Upper lobe of right lung (tissue), 1 donor: ENCODE measurements at regions not wholly inside any gene's neighbourhood (a gene's known extent, or its start where the extent isn't known, plus 50 kb on each side); places are given as distances from the start of the nearest gene placed in this dataset.
A peak's percentile ranks its signal among the peaks of the same experiment; 100 is the strongest.

ENCODE experiments used
- ATAC-seq: fragments of 200-7000 bp; cut with Tn5 transposase; one replicate; pipeline ENCODE4 v1.9.1; 2020; ENCODE audit warnings: mild to moderate bottlenecking, moderate library complexity
- DNase-seq: peaks from one replicate; pipeline ENCODE4 v3.0.0-alpha.2; 2020
- H3K27ac ChIP-seq: fragments of 200-600 bp; one replicate; pipeline ENCODE4 v1.8.0; 2022
- H3K27me3 ChIP-seq: fragments of 200-600 bp; one replicate; pipeline ENCODE4 v1.8.0; 2022; ENCODE audit warnings: mild to moderate bottlenecking
- H3K36me3 ChIP-seq: fragments of 200-600 bp; one replicate; pipeline ENCODE4 v1.8.0; 2022
- H3K4me1 ChIP-seq: fragments of 200-600 bp; one replicate; pipeline ENCODE4 v1.8.0; 2022
- H3K4me3 ChIP-seq: fragments of 200-600 bp; one replicate; pipeline ENCODE4 v1.8.0; 2022; ENCODE audit warnings: mild to moderate bottlenecking
- H3K9me3 ChIP-seq: fragments of 200-600 bp; one replicate; pipeline ENCODE4 v1.8.0; 2022
- CTCF ChIP-seq: fragments of 200-600 bp; IDR thresholded peaks from one replicate; pipeline ENCODE4 v1.8.0; 2022; ENCODE audit warnings: antibody characterized with exemption
- intact Hi-C: fragments of 100-400 bp; cut with DNase I; formaldehyde crosslinking; loops from one replicate; pipeline ENCODE4 v1.11.0; 2022
- donor health status: DM: no; HTN: yes; CAD: no; lungs with severe emphysema.

DNA sequence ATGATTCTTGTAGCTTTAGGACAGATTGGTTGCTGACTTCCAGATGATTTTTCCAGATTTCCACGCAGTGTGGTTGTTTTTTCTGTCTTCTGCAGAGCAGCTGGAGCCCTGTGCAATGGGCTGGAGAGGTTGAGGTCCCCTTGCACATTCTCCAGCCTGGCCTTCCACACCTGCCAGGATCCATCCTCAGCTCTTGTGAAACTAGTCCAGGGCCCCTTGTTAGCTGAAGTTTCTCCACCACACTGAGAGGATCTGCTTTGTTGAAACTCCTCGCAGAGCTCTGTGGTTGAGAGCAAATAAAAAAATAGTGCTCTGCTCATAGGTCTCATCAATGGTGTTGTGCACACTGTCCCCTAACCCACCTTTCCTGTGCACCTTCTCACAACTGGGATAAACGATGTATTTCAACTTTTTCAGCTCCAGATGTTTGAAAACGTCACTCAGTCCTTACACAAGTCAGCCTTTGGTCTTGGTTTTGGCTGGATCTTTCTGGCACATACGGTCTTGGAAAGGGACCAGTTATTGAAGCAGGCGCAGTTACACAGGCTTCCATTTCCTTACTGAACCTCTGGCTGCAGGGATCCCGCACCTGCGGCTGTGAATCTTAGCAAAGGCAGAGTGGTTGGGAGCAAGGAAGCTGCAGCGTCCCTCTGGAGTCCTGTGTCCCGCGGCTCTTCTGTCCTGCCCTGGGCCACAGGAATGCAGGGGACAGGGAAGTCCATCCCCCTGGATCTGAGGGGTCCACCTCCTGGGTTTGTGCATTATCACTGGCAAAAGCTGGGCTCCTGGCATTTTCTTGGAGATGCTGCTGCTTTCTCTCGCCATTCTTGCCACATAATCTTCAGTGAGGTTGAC, 272.0 kb upstream of the DSEL start:
- intact Hi-C loops = no loop called here
- ATAC-seq (peak; percentile 42), DNase-seq (no peak)
- no peaks in the 10 kb centered on the region for H3K4me1 ChIP-seq
- H3K9me3 ChIP-seq = no peaks in the 10 kb centered on the region
- H3K27me3 ChIP-seq = no peaks in the 10 kb centered on the region
- H3K36me3 ChIP-seq = no peaks in the 10 kb centered on the region
- TF ChIP-seq CTCF = no peak
- H3K4me3 ChIP-seq = no peak overlapping the region
- no peak overlapping the region for H3K27ac ChIP-seq

- ATAC-seq (no peak), DNase-seq (no peak)
- H3K27ac ChIP-seq = no peak overlapping the region
- no peaks in the 10 kb centered on the region for H3K36me3 ChIP-seq
- no peaks in the 10 kb centered on the region for H3K4me1 ChIP-seq
- intact Hi-C loops = no loop called here
- no peak overlapping the region for H3K4me3 ChIP-seq
- no peaks in the 10 kb centered on the region for H3K9me3 ChIP-seq
- H3K27me3 ChIP-seq = no peaks in the 10 kb centered on the region
- no peak for TF ChIP-seq CTCF
Observed at GRCh38 chr18:67783196-67783946, 266.9 kb upstream of the DSEL start.

GRCh38 chr18:67778016-67778415, 261.5 kb upstream of the DSEL start:
- H3K4me1 ChIP-seq = no peaks in the 10 kb centered on the region
- TF ChIP-seq CTCF = no peak
- DNase-seq (no peak), ATAC-seq (no peak)
- H3K9me3 ChIP-seq = no peaks in the 10 kb centered on the region
- H3K27me3 ChIP-seq = no peaks in the 10 kb centered on the region
- H3K36me3 ChIP-seq = no peaks in the 10 kb centered on the region
- H3K27ac ChIP-seq = no peak overlapping the region
- no peak overlapping the region for H3K4me3 ChIP-seq
- intact Hi-C loops = no loop called here

DNA sequence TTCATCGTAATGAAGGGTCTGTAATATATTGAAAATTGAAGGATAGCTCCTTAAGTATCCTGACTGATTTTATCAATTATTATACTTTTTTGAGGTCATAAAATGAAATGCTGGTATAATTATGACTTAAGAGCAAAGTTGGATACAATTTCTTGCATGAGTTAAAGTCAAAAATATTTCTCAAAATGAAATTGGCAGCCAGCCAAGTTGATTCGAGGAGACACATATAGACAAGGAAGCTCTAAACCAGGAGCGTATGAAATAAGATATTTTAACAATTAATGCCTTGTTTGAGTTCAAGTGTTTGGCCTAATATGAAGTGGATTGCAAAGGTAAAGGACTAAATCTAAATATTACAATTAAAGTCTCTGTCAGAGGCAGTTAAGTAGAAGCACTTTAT, 260.4 kb upstream of the DSEL start:
- no peaks in the 10 kb centered on the region for H3K9me3 ChIP-seq
- no peaks in the 10 kb centered on the region for H3K27me3 ChIP-seq
- DNase-seq (no peak), ATAC-seq (no peak)
- no peak overlapping the region for H3K4me3 ChIP-seq
- no peak overlapping the region for H3K27ac ChIP-seq
- no peaks in the 10 kb centered on the region for H3K4me1 ChIP-seq
- no peaks in the 10 kb centered on the region for H3K36me3 ChIP-seq
- intact Hi-C loops = no loop called here
- TF ChIP-seq CTCF = no peak

- no peaks in the 10 kb centered on the region for H3K4me1 ChIP-seq
- H3K9me3 ChIP-seq = no peaks in the 10 kb centered on the region
- ATAC-seq = no peak
- DNase-seq = no peak
- no peaks in the 10 kb centered on the region for H3K27me3 ChIP-seq
- H3K27ac ChIP-seq = no peak overlapping the region
- TF ChIP-seq CTCF = no peak
- H3K36me3 ChIP-seq = no peaks in the 10 kb centered on the region
- intact Hi-C loops = no loop called here
- no peak overlapping the region for H3K4me3 ChIP-seq
Observed at GRCh38 chr18:67771271-67771670, 254.8 kb upstream of the DSEL start.
